ENCODE measurements at regions not wholly inside any gene's neighbourhood (a gene's known extent, or its start where the extent isn't known, plus 50 kb on each side); places are given as distances from the start of the nearest gene placed in this dataset.

DNA sequence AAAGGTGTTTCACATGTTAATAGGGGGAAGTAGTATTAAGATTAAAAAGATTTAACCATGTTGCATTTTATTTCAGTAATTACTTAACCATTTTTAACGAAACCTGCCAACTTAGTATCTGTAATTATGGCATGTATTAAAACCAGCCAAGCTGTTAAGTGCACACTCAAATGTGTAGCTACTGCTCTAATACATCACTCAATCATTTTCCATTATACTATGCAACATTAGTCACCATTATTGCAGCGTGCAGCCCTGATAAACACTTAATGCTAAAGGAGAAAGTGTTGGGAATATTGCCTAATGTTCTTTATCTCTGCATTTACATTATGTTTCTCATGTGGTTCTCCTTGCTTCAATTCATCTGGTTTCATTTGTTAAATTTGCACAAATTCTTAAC is 745.9 kb upstream of the FAM98A start:
- TF ChIP-seq POLR2AphosphoS5 (IDR thresholded peaks at IDR 0.05) = no peak
- TF ChIP-seq, protein P1, sequence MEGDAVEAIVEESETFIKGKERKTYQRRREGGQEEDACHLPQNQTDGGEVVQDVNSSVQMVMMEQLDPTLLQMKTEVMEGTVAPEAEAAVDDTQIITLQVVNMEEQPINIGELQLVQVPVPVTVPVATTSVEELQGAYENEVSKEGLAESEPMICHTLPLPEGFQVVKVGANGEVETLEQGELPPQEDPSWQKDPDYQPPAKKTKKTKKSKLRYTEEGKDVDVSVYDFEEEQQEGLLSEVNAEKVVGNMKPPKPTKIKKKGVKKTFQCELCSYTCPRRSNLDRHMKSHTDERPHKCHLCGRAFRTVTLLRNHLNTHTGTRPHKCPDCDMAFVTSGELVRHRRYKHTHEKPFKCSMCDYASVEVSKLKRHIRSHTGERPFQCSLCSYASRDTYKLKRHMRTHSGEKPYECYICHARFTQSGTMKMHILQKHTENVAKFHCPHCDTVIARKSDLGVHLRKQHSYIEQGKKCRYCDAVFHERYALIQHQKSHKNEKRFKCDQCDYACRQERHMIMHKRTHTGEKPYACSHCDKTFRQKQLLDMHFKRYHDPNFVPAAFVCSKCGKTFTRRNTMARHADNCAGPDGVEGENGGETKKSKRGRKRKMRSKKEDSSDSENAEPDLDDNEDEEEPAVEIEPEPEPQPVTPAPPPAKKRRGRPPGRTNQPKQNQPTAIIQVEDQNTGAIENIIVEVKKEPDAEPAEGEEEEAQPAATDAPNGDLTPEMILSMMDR (IDR thresholded peaks at IDR 0.05) = no peak
- no peak for TF ChIP-seq POLR2A (IDR thresholded peaks at IDR 0.05)
- no peak overlapping the region for H3K4me3 ChIP-seq
- H3K4me1 ChIP-seq (replicated peaks) = no peaks in the 10 kb centered on the region
- H3K27ac ChIP-seq = no peak overlapping the region
- DNase-seq (ENCODE audit: low spot score) = no peak
- intact Hi-C loops (cut with DNase I) = no loop called here
- 90% methylated on average over 2 of the region's 2 CpGs for WGBS
- H3K9me3 ChIP-seq = no peaks in the 10 kb centered on the region
- H3K27me3 ChIP-seq (replicated peaks; ENCODE audit: insufficient read depth) = no peaks in the 10 kb centered on the region
- H3K36me3 ChIP-seq = no peaks in the 10 kb centered on the region

DNA sequence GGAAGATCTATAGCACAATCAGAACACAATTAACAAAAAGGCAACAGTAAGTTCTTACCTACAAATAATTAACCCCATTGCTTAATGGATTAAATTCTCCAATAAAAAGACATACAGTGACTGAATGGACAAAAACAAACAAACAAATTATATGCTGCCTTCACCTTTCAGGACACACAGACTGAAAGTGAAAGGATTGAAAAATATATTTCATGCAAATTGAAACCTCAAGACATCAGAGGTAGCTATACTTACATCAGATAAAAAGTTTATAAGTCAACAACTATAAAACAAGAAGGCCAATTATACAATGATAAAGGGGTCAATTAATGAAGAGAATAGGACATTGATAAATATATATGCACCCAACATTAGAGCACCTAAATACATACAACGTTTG is 741.2 kb upstream of the FAM98A start:
- TF ChIP-seq POLR2AphosphoS5 (IDR thresholded peaks at IDR 0.05) = no peak
- no peak for TF ChIP-seq POLR2A (IDR thresholded peaks at IDR 0.05)
- TF ChIP-seq, protein P1 (IDR thresholded peaks at IDR 0.05) = no peak
- intact Hi-C loops (cut with DNase I) = no loop called here
- H3K4me3 ChIP-seq = no peak overlapping the region
- no peaks in the 10 kb centered on the region for H3K36me3 ChIP-seq
- no peaks in the 10 kb centered on the region for H3K27me3 ChIP-seq (replicated peaks; ENCODE audit: insufficient read depth)
- no peak for DNase-seq (ENCODE audit: low spot score)
- no peaks in the 10 kb centered on the region for H3K4me1 ChIP-seq (replicated peaks)
- WGBS = 39% methylated on average over 1 of the region's 1 CpG
- H3K9me3 ChIP-seq = no peaks in the 10 kb centered on the region
- no peak overlapping the region for H3K27ac ChIP-seq

DNA sequence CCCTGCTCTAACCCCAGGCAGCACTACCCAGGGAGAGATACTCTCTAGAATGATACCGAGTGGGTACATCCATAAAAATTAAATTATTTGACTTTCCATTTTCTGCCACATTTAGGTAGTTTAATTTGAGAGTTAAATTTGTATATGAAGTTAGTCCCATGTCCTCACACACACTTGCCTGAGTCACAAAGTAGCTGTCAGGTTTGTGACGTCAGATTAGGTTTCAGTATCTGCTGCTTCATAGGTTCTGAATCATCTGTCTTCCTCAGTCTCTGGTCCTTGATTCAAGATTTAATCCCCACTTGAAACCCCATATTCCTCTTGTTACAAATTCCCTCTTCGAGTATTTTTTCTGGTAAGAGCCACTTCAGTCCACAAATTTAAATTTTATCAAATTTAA is 738.6 kb upstream of the FAM98A start:
- H3K27ac ChIP-seq = no peak overlapping the region
- intact Hi-C loops (cut with DNase I) = no loop called here
- H3K9me3 ChIP-seq = no peaks in the 10 kb centered on the region
- H3K4me1 ChIP-seq (replicated peaks) = no peaks in the 10 kb centered on the region
- H3K36me3 ChIP-seq = no peaks in the 10 kb centered on the region
- no peaks in the 10 kb centered on the region for H3K27me3 ChIP-seq (replicated peaks; ENCODE audit: insufficient read depth)
- TF ChIP-seq, protein P1 (IDR thresholded peaks at IDR 0.05) = no peak
- TF ChIP-seq POLR2A (IDR thresholded peaks at IDR 0.05) (no peak), POLR2AphosphoS5 (IDR thresholded peaks at IDR 0.05) (no peak)
- DNase-seq (ENCODE audit: low spot score) = no peak
- WGBS = 95% methylated on average over 3 of the region's 3 CpGs
- no peak overlapping the region for H3K4me3 ChIP-seq

DNA sequence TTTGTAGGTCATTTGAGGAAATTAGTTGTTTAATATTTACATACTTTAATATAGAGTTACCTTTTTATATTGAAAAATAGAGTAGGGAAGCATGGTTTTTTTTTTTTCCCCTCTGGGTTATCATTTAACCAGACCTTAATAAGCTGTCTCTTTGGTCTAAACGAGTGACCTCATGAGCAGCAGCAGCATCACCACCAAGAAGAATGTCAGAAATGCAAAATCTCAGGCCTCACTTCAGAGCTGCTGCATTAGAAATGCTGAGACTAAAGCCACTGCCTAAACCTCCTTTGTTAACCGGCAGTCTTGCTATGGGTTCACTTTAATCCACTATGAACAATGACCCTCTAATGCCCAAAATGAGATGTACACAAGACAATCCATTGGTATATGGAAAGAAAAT is 733.7 kb upstream of the FAM98A start:
- DNase-seq (ENCODE audit: low spot score) = no peak
- H3K4me3 ChIP-seq = no peak overlapping the region
- no peaks in the 10 kb centered on the region for H3K4me1 ChIP-seq (replicated peaks)
- H3K27ac ChIP-seq = no peak overlapping the region
- H3K36me3 ChIP-seq = no peaks in the 10 kb centered on the region
- H3K9me3 ChIP-seq = no peaks in the 10 kb centered on the region
- TF ChIP-seq, protein P1 (IDR thresholded peaks at IDR 0.05) = no peak
- TF ChIP-seq POLR2A (IDR thresholded peaks at IDR 0.05) (no peak), POLR2AphosphoS5 (IDR thresholded peaks at IDR 0.05) (no peak)
- intact Hi-C loops (cut with DNase I) = no loop called here
- no peaks in the 10 kb centered on the region for H3K27me3 ChIP-seq (replicated peaks; ENCODE audit: insufficient read depth)
- WGBS = 90% methylated on average over 2 of the region's 2 CpGs

DNA sequence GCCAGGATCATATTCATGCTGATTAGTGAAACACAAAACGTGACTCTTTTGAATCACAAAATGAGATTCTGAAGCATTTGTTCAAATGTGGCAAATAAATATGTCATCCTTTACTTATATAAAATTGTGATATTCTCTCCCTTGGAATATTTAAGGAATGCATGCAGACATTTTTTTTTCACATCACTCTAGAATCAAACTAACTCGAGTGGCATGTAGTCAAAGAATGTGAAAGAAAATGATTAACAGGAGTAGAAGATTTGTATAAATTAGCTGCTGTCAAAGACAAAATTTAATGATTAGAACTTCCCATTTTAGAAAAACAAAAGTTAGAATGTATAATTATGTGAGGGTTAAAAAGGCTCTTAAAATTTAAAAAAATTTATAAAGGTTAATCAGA is 721.0 kb upstream of the FAM98A start:
- H3K36me3 ChIP-seq = no peaks in the 10 kb centered on the region
- TF ChIP-seq POLR2A (IDR thresholded peaks at IDR 0.05) = no peak
- TF ChIP-seq, protein P1 (IDR thresholded peaks at IDR 0.05) = no peak
- TF ChIP-seq POLR2AphosphoS5 (IDR thresholded peaks at IDR 0.05) = no peak
- no peaks in the 10 kb centered on the region for H3K9me3 ChIP-seq
- H3K4me3 ChIP-seq = no peak overlapping the region
- H3K27ac ChIP-seq = no peak overlapping the region
- H3K4me1 ChIP-seq (replicated peaks) = no peaks in the 10 kb centered on the region
- WGBS = 88% methylated on average over 2 of the region's 2 CpGs
- no peak for DNase-seq (ENCODE audit: low spot score)
- intact Hi-C loops (cut with DNase I) = no loop called here
- H3K27me3 ChIP-seq (replicated peaks; ENCODE audit: insufficient read depth) = no peaks in the 10 kb centered on the region

Measured in prostate gland (tissue), 2 donors.